Liver (tissue), 8 donors: ENCODE measurements at regions not wholly inside any gene's neighbourhood (a gene's known extent, or its start where the extent isn't known, plus 50 kb on each side); places are given as distances from the start of the nearest gene placed in this dataset.

Experiments
- DNase-seq: peaks from one replicate; pipeline ENCODE4 v3.0.0-alpha.2; 2017; ENCODE audit warnings: low spot score
- H3K27ac ChIP-seq, 2 donors: one replicate each; pipeline ENCODE4 v1.7.0; 2013; ENCODE audit warnings: inconsistent platforms in 2 of 2, low read length in 2 of 2, control low read depth in 1 of 2, low read depth in 1 of 2, mild to moderate bottlenecking in 1 of 2
- H3K27me3 ChIP-seq, 4 donors: one replicate each; pipeline versions ENCODE4 v1.6.1 to v1.7.0; 2013; ENCODE audit warnings: low read length in 3 of 4, inconsistent platforms in 1 of 4, mild to moderate bottlenecking in 1 of 4, moderate library complexity in 1 of 4; ENCODE audit not compliant: control insufficient read depth in 4 of 4, insufficient read depth in 4 of 4
- H3K36me3 ChIP-seq, 4 donors: one replicate each; pipeline versions ENCODE4 v1.6.1 to v1.7.0; 2013; ENCODE audit warnings: low read length in 3 of 4, mild to moderate bottlenecking in 3 of 4, low read depth in 1 of 4, moderate library complexity in 1 of 4; ENCODE audit not compliant: control insufficient read depth in 4 of 4, insufficient read depth in 3 of 4
- H3K4me1 ChIP-seq, 4 donors: one replicate each; pipeline versions ENCODE4 v1.6.1 to v1.7.0; 2013; ENCODE audit warnings: low read length in 3 of 4, mild to moderate bottlenecking in 3 of 4, moderate library complexity in 1 of 4; ENCODE audit not compliant: control insufficient read depth in 4 of 4, insufficient read depth in 4 of 4
- H3K4me3 ChIP-seq, 3 donors: one replicate each; pipeline versions ENCODE4 v1.6.1 to v1.7.0; 2013; ENCODE audit warnings: low read length in 3 of 3, control low read depth in 1 of 3, low read depth in 1 of 3, mild to moderate bottlenecking in 1 of 3
- H3K9ac ChIP-seq, 2 donors: one replicate each; pipeline ENCODE4 v1.7.0; 2013; ENCODE audit warnings: low read length in 2 of 2, mild to moderate bottlenecking in 2 of 2, moderate library complexity in 2 of 2, control low read depth in 1 of 2, low read depth in 1 of 2
- H3K9me3 ChIP-seq, 4 donors: one replicate each; pipeline versions ENCODE4 v1.6.1 to v1.7.0; 2013; ENCODE audit warnings: low read length in 3 of 4; ENCODE audit not compliant: control insufficient read depth in 4 of 4
- ATF3 ChIP-seq: IDR thresholded peaks from 2 replicates; pipeline ENCODE4 v1.6.1; 2016; ENCODE audit warnings: antibody characterized with exemption
- EGR1 ChIP-seq, 2 donors: IDR thresholded peaks; 2 replicates each; pipeline ENCODE4 v1.6.1; 2016 to 2018; ENCODE audit warnings: antibody characterized with exemption in 2 of 2, low read depth in 2 of 2
- FOXA1 ChIP-seq: IDR thresholded peaks from 2 replicates; pipeline ENCODE4 v1.6.1; 2016; ENCODE audit warnings: antibody characterized with exemption
- FOXA2 ChIP-seq: IDR thresholded peaks from 2 replicates; pipeline ENCODE4 v1.6.1; 2016; ENCODE audit warnings: antibody characterized with exemption
- GABPA ChIP-seq, 2 donors: IDR thresholded peaks in 1 of 2; conservative IDR thresholded peaks in 1 of 2; 2 replicates each; pipeline ENCODE4 v1.6.1; 2016; ENCODE audit warnings: antibody characterized with exemption in 2 of 2, mild to moderate bottlenecking in 1 of 2, moderate library complexity in 1 of 2
- HNF4A ChIP-seq, 2 donors: conservative IDR thresholded peaks; 2 replicates each; pipeline ENCODE4 v1.6.1; 2016; ENCODE audit warnings: antibody characterized with exemption in 2 of 2, mild to moderate bottlenecking in 2 of 2
- HNF4G ChIP-seq: IDR thresholded peaks from 2 replicates; pipeline ENCODE4 v1.6.1; 2016; ENCODE audit warnings: antibody characterized with exemption
- JUND ChIP-seq, 2 donors: IDR thresholded peaks; 2 replicates each; pipeline ENCODE4 v1.6.1; 2016; ENCODE audit warnings: antibody characterized with exemption in 2 of 2
- NR2F2 ChIP-seq: IDR thresholded peaks from 2 replicates; pipeline ENCODE4 v1.6.1; 2016; ENCODE audit warnings: antibody characterized with exemption
- RAD21 ChIP-seq, 2 donors: IDR thresholded peaks; 2 replicates each; pipeline ENCODE4 v1.6.1; 2016; ENCODE audit warnings: antibody characterized with exemption in 2 of 2, mild to moderate bottlenecking in 2 of 2
- RXRA ChIP-seq, 2 donors: IDR thresholded peaks; 2 replicates each; pipeline ENCODE4 v1.6.1; 2017 to 2018; ENCODE audit warnings: antibody characterized with exemption in 2 of 2, mild to moderate bottlenecking in 1 of 2
- SP1 ChIP-seq: IDR thresholded peaks from 2 replicates; pipeline ENCODE4 v1.6.1; 2018; ENCODE audit warnings: antibody characterized with exemption, mild to moderate bottlenecking
- TAF1 ChIP-seq: conservative IDR thresholded peaks from 2 replicates; pipeline ENCODE4 v1.6.1; 2016; ENCODE audit warnings: antibody characterized with exemption, mild to moderate bottlenecking
- YY1 ChIP-seq: IDR thresholded peaks from 2 replicates; pipeline ENCODE4 v1.6.1; 2016; ENCODE audit warnings: antibody characterized with exemption, mild to moderate bottlenecking
- WGBS: extraction: QIAGEN DNeasy Blood & Tissue Kit; methylation state at CpG from one replicate; pipeline ENCODE4 v1.1.7; 2013; 5-methylcytosine and 5-hydroxymethylcytosine counted together
- TF ChIP-seq, protein P1 (sequence below): IDR thresholded peaks from 2 replicates; pipeline ENCODE4 v1.6.1; 2016; ENCODE audit warnings: antibody characterized with exemption
- TF ChIP-seq, protein P2 (sequence below): IDR thresholded peaks from 2 replicates; pipeline ENCODE4 v1.6.1; 2016; ENCODE audit warnings: antibody characterized with exemption
- TF ChIP-seq, protein P3 (sequence below): IDR thresholded peaks from 2 replicates; pipeline ENCODE4 v1.6.1; 2016; ENCODE audit warnings: antibody characterized with exemption, mild to moderate bottlenecking
- TF ChIP-seq, protein P4 (sequence below): fragments of 150-350 bp; IDR thresholded peaks from 2 replicates; pipeline ENCODE4 v1.5.1; 2017; ENCODE audit warnings: improper control_type of control experiment, low read depth, low read length; ENCODE audit not compliant: missing input control
- donor health status: healthy.
- donor health status: healthy.
- donor health status: healthy.
- donor health status: healthy.
- donor health status: healthy.

DNA sequence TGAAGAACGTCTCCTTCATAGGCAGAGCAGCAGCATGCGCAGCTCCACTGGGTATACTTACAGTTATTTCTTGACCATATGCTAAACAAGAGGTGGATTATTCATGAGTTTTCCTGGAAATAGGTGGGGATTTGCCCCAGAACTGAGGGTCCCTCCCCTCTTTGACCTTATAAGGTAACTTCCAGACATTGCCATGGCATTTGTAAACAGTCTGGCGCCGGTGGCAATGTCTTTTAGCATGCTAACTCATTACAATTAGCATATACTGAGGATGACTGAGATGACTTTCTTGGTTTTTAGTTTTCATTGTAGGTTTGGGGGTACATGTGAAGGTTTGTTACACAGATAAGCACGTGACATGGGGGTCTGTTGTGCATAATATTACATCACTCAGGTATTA is 97.3 kb downstream of the MTNR1A start:
- peaks cover under 1 to 9% (median 3%) of the 10 kb centered on the region in 4 donors for H3K9me3 ChIP-seq
- 86% methylated on average over 5 of the region's 5 CpGs for WGBS
- H3K36me3 ChIP-seq: no peaks in the 10 kb centered on the region
- no peak overlapping the region for H3K9ac ChIP-seq
- no peak overlapping the region for H3K27ac ChIP-seq
- DNase-seq: no peak
- TF ChIP-seq, protein P1, sequence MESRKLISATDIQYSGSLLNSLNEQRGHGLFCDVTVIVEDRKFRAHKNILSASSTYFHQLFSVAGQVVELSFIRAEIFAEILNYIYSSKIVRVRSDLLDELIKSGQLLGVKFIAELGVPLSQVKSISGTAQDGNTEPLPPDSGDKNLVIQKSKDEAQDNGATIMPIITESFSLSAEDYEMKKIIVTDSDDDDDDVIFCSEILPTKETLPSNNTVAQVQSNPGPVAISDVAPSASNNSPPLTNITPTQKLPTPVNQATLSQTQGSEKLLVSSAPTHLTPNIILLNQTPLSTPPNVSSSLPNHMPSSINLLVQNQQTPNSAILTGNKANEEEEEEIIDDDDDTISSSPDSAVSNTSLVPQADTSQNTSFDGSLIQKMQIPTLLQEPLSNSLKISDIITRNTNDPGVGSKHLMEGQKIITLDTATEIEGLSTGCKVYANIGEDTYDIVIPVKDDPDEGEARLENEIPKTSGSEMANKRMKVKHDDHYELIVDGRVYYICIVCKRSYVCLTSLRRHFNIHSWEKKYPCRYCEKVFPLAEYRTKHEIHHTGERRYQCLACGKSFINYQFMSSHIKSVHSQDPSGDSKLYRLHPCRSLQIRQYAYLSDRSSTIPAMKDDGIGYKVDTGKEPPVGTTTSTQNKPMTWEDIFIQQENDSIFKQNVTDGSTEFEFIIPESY: no peak
- TF ChIP-seq, protein P2, sequence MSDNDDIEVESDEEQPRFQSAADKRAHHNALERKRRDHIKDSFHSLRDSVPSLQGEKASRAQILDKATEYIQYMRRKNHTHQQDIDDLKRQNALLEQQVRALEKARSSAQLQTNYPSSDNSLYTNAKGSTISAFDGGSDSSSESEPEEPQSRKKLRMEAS: no peak
- TF ChIP-seq, protein P3, sequence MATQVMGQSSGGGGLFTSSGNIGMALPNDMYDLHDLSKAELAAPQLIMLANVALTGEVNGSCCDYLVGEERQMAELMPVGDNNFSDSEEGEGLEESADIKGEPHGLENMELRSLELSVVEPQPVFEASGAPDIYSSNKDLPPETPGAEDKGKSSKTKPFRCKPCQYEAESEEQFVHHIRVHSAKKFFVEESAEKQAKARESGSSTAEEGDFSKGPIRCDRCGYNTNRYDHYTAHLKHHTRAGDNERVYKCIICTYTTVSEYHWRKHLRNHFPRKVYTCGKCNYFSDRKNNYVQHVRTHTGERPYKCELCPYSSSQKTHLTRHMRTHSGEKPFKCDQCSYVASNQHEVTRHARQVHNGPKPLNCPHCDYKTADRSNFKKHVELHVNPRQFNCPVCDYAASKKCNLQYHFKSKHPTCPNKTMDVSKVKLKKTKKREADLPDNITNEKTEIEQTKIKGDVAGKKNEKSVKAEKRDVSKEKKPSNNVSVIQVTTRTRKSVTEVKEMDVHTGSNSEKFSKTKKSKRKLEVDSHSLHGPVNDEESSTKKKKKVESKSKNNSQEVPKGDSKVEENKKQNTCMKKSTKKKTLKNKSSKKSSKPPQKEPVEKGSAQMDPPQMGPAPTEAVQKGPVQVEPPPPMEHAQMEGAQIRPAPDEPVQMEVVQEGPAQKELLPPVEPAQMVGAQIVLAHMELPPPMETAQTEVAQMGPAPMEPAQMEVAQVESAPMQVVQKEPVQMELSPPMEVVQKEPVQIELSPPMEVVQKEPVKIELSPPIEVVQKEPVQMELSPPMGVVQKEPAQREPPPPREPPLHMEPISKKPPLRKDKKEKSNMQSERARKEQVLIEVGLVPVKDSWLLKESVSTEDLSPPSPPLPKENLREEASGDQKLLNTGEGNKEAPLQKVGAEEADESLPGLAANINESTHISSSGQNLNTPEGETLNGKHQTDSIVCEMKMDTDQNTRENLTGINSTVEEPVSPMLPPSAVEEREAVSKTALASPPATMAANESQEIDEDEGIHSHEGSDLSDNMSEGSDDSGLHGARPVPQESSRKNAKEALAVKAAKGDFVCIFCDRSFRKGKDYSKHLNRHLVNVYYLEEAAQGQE: no peak
- no peak for TF ChIP-seq RXRA (IDR thresholded peaks at IDR 0.05)
- TF ChIP-seq, protein P4, sequence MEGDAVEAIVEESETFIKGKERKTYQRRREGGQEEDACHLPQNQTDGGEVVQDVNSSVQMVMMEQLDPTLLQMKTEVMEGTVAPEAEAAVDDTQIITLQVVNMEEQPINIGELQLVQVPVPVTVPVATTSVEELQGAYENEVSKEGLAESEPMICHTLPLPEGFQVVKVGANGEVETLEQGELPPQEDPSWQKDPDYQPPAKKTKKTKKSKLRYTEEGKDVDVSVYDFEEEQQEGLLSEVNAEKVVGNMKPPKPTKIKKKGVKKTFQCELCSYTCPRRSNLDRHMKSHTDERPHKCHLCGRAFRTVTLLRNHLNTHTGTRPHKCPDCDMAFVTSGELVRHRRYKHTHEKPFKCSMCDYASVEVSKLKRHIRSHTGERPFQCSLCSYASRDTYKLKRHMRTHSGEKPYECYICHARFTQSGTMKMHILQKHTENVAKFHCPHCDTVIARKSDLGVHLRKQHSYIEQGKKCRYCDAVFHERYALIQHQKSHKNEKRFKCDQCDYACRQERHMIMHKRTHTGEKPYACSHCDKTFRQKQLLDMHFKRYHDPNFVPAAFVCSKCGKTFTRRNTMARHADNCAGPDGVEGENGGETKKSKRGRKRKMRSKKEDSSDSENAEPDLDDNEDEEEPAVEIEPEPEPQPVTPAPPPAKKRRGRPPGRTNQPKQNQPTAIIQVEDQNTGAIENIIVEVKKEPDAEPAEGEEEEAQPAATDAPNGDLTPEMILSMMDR: no peak
- no peak for TF ChIP-seq SP1
- no peak for TF ChIP-seq YY1
- no peak for TF ChIP-seq RAD21 (IDR thresholded peaks at IDR 0.05)
- no peak for TF ChIP-seq EGR1 (IDR thresholded peaks at IDR 0.05; ENCODE audit: low read depth in 2 of 2)
- TF ChIP-seq JUND (IDR thresholded peaks at IDR 0.05): no peak
- no peak for TF ChIP-seq NR2F2
- TF ChIP-seq ATF3: no peak
- no peak for TF ChIP-seq FOXA2
- TF ChIP-seq TAF1: no peak
- TF ChIP-seq HNF4A (conservative IDR thresholded peaks at IDR 0.05): no peak
- no peak for TF ChIP-seq HNF4G
- TF ChIP-seq GABPA (IDR thresholded peaks at IDR 0.05 in 1 of 2, conservative IDR thresholded peaks at IDR 0.05 in 1 of 2): no peak
- TF ChIP-seq FOXA1: no peak
- no peak overlapping the region for H3K4me3 ChIP-seq
- no peaks in the 10 kb centered on the region for H3K4me1 ChIP-seq
- no peaks in the 10 kb centered on the region for H3K27me3 ChIP-seq
